HepG2 (cell line): ENCODE measurements at regions not wholly inside any gene's neighbourhood (a gene's known extent, or its start where the extent isn't known, plus 50 kb on each side); places are given as distances from the start of the nearest gene placed in this dataset.

ENCODE experiments used
- ATAC-seq: fragments of 200-7000 bp; cut with Tn5 transposase; 3 replicates; pipeline ENCODE4 v1.9.1; 2020; ENCODE audit warnings: mild to moderate bottlenecking, moderate library complexity
- BruUV-seq: library from RNA; stranded (reverse); fragments of 400-500 nt; replicated peaks from 2 replicates; lab custom pipeline; 2021; lab: Mats Ljungman, UMichigan
- CTCF ChIA-PET: fragments of 300-600 bp; formaldehyde crosslinking; extraction: SDS; loops from one replicate; lab custom pipeline; 2021; ENCODE audit warnings: low total read pairs, inconsistent platforms, low intra/inter-chr PET ratio; lab: Yijun Ruan, JAX
- POLR2A ChIA-PET: fragments of 350-600 bp; sonication (Branson Sonifier 250); formaldehyde crosslinking; loops from one replicate; lab custom pipeline; 2020; ENCODE audit warnings: antibody characterized with exemption, inconsistent platforms; lab: Yijun Ruan, JAX
- DNase-seq: peaks from one replicate; pipeline ENCODE4 v3.0.0-alpha.2; 2015; ENCODE audit warnings: low spot score
- FAIRE-seq: peaks from 3 replicates; lab custom pipeline; 2011; peaks lifted over from hg19 to GRCh38; lab: Jason Lieb, UNC
- H2AFZ ChIP-seq: one replicate; pipeline ENCODE4 v1.6.1; 2011; ENCODE audit warnings: low read length, inconsistent platforms
- H3K27ac ChIP-seq: fragments of 300-600 bp; 3 replicates; pipeline ENCODE4 v1.8.0; 2011; ENCODE audit warnings: mixed run types, mild to moderate bottlenecking, mixed read lengths, low read length, inconsistent platforms; ENCODE audit not compliant: insufficient read depth; ENCODE audit errors: extremely low read length
- H3K27me3 ChIP-seq, 2 experiments: fragments of 200-600 bp in 1 of 2; 2 replicates in 1 of 2; 3 replicates in 1 of 2; pipeline versions ENCODE4 v1.6.0 to v1.8.0; 2011; ENCODE audit warnings: low read length in 2 of 2, mild to moderate bottlenecking in 2 of 2, moderate library complexity in 2 of 2, inconsistent platforms in 1 of 2; ENCODE audit not compliant: insufficient read depth in 2 of 2, control insufficient read depth in 1 of 2
- H3K36me3 ChIP-seq, 2 experiments: fragments of 200-600 bp in 1 of 2; replicated peaks in 1 of 2; 2 replicates in 1 of 2; 3 replicates in 1 of 2; pipeline versions ENCODE4 v1.5.1 to v1.8.0; 2011; ENCODE audit warnings: low read length in 2 of 2, inconsistent platforms in 1 of 2; ENCODE audit not compliant: insufficient read depth in 2 of 2, control insufficient read depth in 1 of 2
- H3K4me1 ChIP-seq: 2 replicates; pipeline ENCODE4 v1.5.1; 2012; ENCODE audit warnings: low read length, inconsistent platforms; ENCODE audit not compliant: insufficient read depth
- H3K4me2 ChIP-seq: 2 replicates; pipeline ENCODE4 v1.6.0; 2011; ENCODE audit warnings: low read depth, low read length, inconsistent platforms
- H3K4me3 ChIP-seq, 3 experiments: fragments of 200-600 bp in 1 of 3; sonication (generic), shearing (Covaris generic) in 1 of 3; replicated peaks in 1 of 3; 2 replicates each; pipeline ENCODE4 v1.5.1; 2011 to 2016; ENCODE audit warnings: low read length in 3 of 3, inconsistent platforms in 2 of 3, low read depth in 2 of 3, mild to moderate bottlenecking in 2 of 3, control low read depth in 1 of 3, mixed read lengths in 1 of 3; ENCODE audit not compliant: insufficient read depth in 1 of 3
- H3K79me2 ChIP-seq: one replicate; pipeline ENCODE4 v1.6.1; 2011; ENCODE audit warnings: low read length, inconsistent platforms; ENCODE audit not compliant: insufficient read depth
- H3K9ac ChIP-seq: 2 replicates; pipeline ENCODE4 v1.6.0; 2011; ENCODE audit warnings: mild to moderate bottlenecking, low read depth, low read length, inconsistent platforms; ENCODE audit not compliant: insufficient read depth
- H3K9me3 ChIP-seq: 2 replicates; pipeline ENCODE4 v1.5.1; 2012; ENCODE audit warnings: mild to moderate bottlenecking, low read length
- H4K20me1 ChIP-seq: 2 replicates; pipeline ENCODE4 v1.6.0; 2011; ENCODE audit warnings: inconsistent platforms, mild to moderate bottlenecking, low read length, moderate library complexity; ENCODE audit not compliant: insufficient read depth
- ATRX ChIP-seq: sonication (generic); formaldehyde crosslinking; IDR thresholded peaks from 2 replicates; pipeline ENCODE4 v1.4.0; 2020; ENCODE audit warnings: missing genetic modification reagents, borderline replicate concordance
- DDIT3 ChIP-seq: sonication (generic); formaldehyde crosslinking; IDR thresholded peaks from 2 replicates; pipeline ENCODE4 v1.4.0; 2020; ENCODE audit warnings: mild to moderate bottlenecking, missing genetic modification reagents
- ETV5 ChIP-seq: IDR thresholded peaks from 2 replicates; pipeline ENCODE4 v1.6.1; 2018; ENCODE audit warnings: missing biosample characterization, missing genetic modification reagents, inconsistent platforms, borderline replicate concordance
- GLI4 ChIP-seq: sonication (generic); formaldehyde crosslinking; IDR thresholded peaks from 2 replicates; pipeline ENCODE4 v1.5.1; 2020; ENCODE audit warnings: missing genetic modification reagents, mild to moderate bottlenecking, moderate library complexity, borderline replicate concordance
- HNF4A ChIP-seq: sonication (generic); formaldehyde crosslinking; IDR thresholded peaks from 2 replicates; pipeline ENCODE4 v1.4.0; 2020; ENCODE audit warnings: missing genetic modification reagents
- LBX2 ChIP-seq: sonication (generic); formaldehyde crosslinking; IDR thresholded peaks from 2 replicates; pipeline ENCODE4 v1.5.0; 2020; ENCODE audit warnings: missing genetic modification reagents, mild to moderate bottlenecking, borderline replicate concordance
- SETDB1 ChIP-seq: sonication (generic); formaldehyde crosslinking; IDR thresholded peaks from 2 replicates; pipeline ENCODE4 v1.5.1; 2020; ENCODE audit warnings: missing genetic modification reagents, mild to moderate bottlenecking, borderline replicate concordance
- STAT5B ChIP-seq: sonication (generic); formaldehyde crosslinking; IDR thresholded peaks from 2 replicates; pipeline ENCODE4 v1.4.0; 2020; ENCODE audit warnings: missing genetic modification reagents
- THRA ChIP-seq: sonication (generic); formaldehyde crosslinking; IDR thresholded peaks from 2 replicates; pipeline ENCODE4 v1.4.0; 2020; ENCODE audit warnings: missing genetic modification reagents, borderline replicate concordance
- TSC22D2 ChIP-seq: sonication (generic); formaldehyde crosslinking; IDR thresholded peaks from 2 replicates; pipeline ENCODE4 v1.5.1; 2020; ENCODE audit warnings: missing genetic modification reagents, mild to moderate bottlenecking, borderline replicate concordance
- ZKSCAN8 ChIP-seq: IDR thresholded peaks from 2 replicates; pipeline ENCODE4 v1.6.1; 2016; ENCODE audit warnings: borderline replicate concordance, missing genetic modification reagents, missing compliant biosample characterization
- ZNF549 ChIP-seq: sonication (generic); formaldehyde crosslinking; IDR thresholded peaks from 2 replicates; pipeline ENCODE4 v1.5.0; 2020; ENCODE audit warnings: missing genetic modification reagents
- WGBS: methylation state at CpG from one replicate; pipeline ENCODE4 v1.1.6; 2017; ENCODE audit warnings: low lambda C conversion rate; 5-methylcytosine and 5-hydroxymethylcytosine counted together
- in situ Hi-C: cut with HindIII; loops from 2 replicates; pipeline ENCODE4 v1.10.0; 2017; ENCODE audit warnings: low pct_unique_long_range_greater_than_20kb; ENCODE audit not compliant: extremely low pct_ligation_motif_present
- intact Hi-C: fragments of 100-400 bp; cut with micrococcal nuclease; formaldehyde crosslinking; loops from one replicate; pipeline ENCODE4 v1.10.0; 2022; ENCODE audit not compliant: unreplicated experiment

GRCh38 chr7:63025815-63026214 is 972.8 kb upstream of the ZNF722 start (continued):
- TF ChIP-seq ETV5 (CRISPR knock-in tag) (no peak), HNF4A (no peak), LBX2 (CRISPR knock-in tag) (no peak), ZKSCAN8 (no peak), TSC22D2 (CRISPR knock-in tag) (no peak), STAT5B (no peak), SETDB1 (CRISPR knock-in tag) (no peak), ZNF549 (CRISPR knock-in tag) (no peak), THRA (CRISPR knock-in tag) (no peak), DDIT3 (CRISPR knock-in tag) (no peak), GLI4 (CRISPR knock-in tag) (no peak)

DNA sequence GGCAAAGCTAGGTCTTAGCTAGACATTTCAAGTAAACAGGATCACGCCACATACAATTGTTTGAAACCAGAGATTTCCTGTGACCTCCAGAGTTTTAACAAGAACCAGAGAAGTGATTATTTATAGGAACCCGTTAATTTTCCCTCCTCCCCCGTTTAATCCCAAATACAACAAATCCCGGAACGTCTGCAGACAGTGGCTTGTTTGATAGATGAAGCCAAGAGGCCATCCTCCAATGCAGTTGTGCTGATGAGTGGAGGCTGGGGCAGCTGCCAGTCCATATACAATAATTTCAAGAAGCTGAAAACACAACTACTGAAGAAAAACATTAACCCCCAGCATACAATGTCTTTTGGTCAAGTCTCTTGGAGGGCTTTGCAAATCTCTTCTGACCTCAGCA is 971.6 kb upstream of the ZNF722 start:
- no peaks in the 10 kb centered on the region for H4K20me1 ChIP-seq
- H3K36me3 ChIP-seq, result no peaks in the 10 kb centered on the region
- ATAC-seq, result no peak
- no peak for TF ChIP-seq ATRX (CRISPR knock-in tag)
- POLR2A ChIA-PET, result no interaction called here
- H3K4me1 ChIP-seq, result no peaks in the 10 kb centered on the region
- CTCF ChIA-PET, result no interaction called here
- no peak for FAIRE-seq
- WGBS, result 35% methylated on average over 5 of the region's 5 CpGs
- H3K9me3 ChIP-seq, result peaks cover 96% of the 10 kb centered on the region
- no peak overlapping the region for H2AFZ ChIP-seq
- H3K27ac ChIP-seq, result no peak overlapping the region
- no peak overlapping the region for H3K9ac ChIP-seq
- no peaks in the 10 kb centered on the region for H3K27me3 ChIP-seq
- BruUV-seq, result no TSS peak
- H3K4me3 ChIP-seq, result no peak overlapping the region
- intact Hi-C loops, result no loop called here
- in situ Hi-C loops, result no loop called here
- no peak overlapping the region for H3K4me2 ChIP-seq
- H3K79me2 ChIP-seq, result no peaks in the 10 kb centered on the region
- DNase-seq, result no peak
